Activated CD4-positive, alpha-beta memory T cell treated with anti-CD3 and anti-CD28 coated beads, Interleukin-2, amount 10 ng/mL, durations not matched to agents 7 days and 5 days (primary cell): ENCODE measurements at regions not wholly inside any gene's neighbourhood (a gene's known extent, or its start where the extent isn't known, plus 50 kb on each side); places are given as distances from the start of the nearest gene placed in this dataset.

Source experiments
- CTCF ChIA-PET: fragments of 350-600 bp; sonication (Branson Sonifier 250); formaldehyde crosslinking; loops from one replicate; lab custom pipeline; 2021; ENCODE audit warnings: antibody characterized with exemption, inconsistent platforms; lab: Charles Lee
- POLR2A ChIA-PET: fragments of 350-600 bp; sonication (Branson Sonifier 250); formaldehyde crosslinking; loops from one replicate; lab custom pipeline; 2021; ENCODE audit warnings: antibody characterized with exemption; lab: Charles Lee
- DNase-seq: peaks from one replicate; pipeline ENCODE4 v3.0.0-alpha.2; 2020
- H3K27ac Mint-ChIP-seq: one replicate; pipeline ENCODE4 v1.8.0; 2021; ENCODE audit warnings: mild to moderate bottlenecking, mixed read lengths
- H3K27me3 Mint-ChIP-seq: one replicate; pipeline ENCODE4 v1.8.0; 2021; ENCODE audit warnings: mixed read lengths
- H3K36me3 Mint-ChIP-seq: one replicate; pipeline ENCODE4 v1.8.0; 2021; ENCODE audit warnings: low read depth, mixed read lengths
- H3K4me1 Mint-ChIP-seq: one replicate; pipeline ENCODE4 v1.8.0; 2021; ENCODE audit warnings: mixed read lengths
- H3K4me3 Mint-ChIP-seq: one replicate; pipeline ENCODE4 v1.8.0; 2021; ENCODE audit warnings: mild to moderate bottlenecking, mixed read lengths
- H3K9me3 Mint-ChIP-seq: one replicate; pipeline ENCODE4 v1.8.0; 2021; ENCODE audit warnings: mixed read lengths

GRCh38 chr9:78805771-78806170 is 508.8 kb downstream of the PSAT1 start:
- Mint-ChIP-seq H3K4me3 (no peak overlapping the region), H3K27me3 (no peaks in the 10 kb centered on the region), H3K36me3 (no peaks in the 10 kb centered on the region), H3K9me3 (peaks cover 2% of the 10 kb centered on the region), H3K4me1 (no peaks in the 10 kb centered on the region), H3K27ac (no peak overlapping the region)
- CTCF ChIA-PET, result no interaction called here
- POLR2A ChIA-PET, result no interaction called here
- DNase-seq, result no peak

GRCh38 chr9:78806492-78807160 is 509.7 kb downstream of the PSAT1 start:
- POLR2A ChIA-PET, result no interaction called here

GRCh38 chr9:78807286-78807685 is 510.4 kb downstream of the PSAT1 start:
- no peak overlapping the region for H3K27ac Mint-ChIP-seq
- DNase-seq, result no peak
- CTCF ChIA-PET, result no interaction called here
- POLR2A ChIA-PET, result no interaction called here
- no peak overlapping the region for H3K4me3 Mint-ChIP-seq
- no peaks in the 10 kb centered on the region for H3K27me3 Mint-ChIP-seq
- no peaks in the 10 kb centered on the region for H3K4me1 Mint-ChIP-seq
- no peaks in the 10 kb centered on the region for H3K36me3 Mint-ChIP-seq
- peaks cover 2% of the 10 kb centered on the region for H3K9me3 Mint-ChIP-seq

More at GRCh38 chr9:78806492-78807160, 509.7 kb downstream of the PSAT1 start:
- H3K4me3 Mint-ChIP-seq, result no peak overlapping the region
- no peaks in the 10 kb centered on the region for H3K27me3 Mint-ChIP-seq
- no peak overlapping the region for H3K27ac Mint-ChIP-seq
- no peaks in the 10 kb centered on the region for H3K4me1 Mint-ChIP-seq
- H3K9me3 Mint-ChIP-seq, result peaks cover 2% of the 10 kb centered on the region
- no peaks in the 10 kb centered on the region for H3K36me3 Mint-ChIP-seq
- CTCF ChIA-PET, result no interaction called here
- no peak for DNase-seq

DNA sequence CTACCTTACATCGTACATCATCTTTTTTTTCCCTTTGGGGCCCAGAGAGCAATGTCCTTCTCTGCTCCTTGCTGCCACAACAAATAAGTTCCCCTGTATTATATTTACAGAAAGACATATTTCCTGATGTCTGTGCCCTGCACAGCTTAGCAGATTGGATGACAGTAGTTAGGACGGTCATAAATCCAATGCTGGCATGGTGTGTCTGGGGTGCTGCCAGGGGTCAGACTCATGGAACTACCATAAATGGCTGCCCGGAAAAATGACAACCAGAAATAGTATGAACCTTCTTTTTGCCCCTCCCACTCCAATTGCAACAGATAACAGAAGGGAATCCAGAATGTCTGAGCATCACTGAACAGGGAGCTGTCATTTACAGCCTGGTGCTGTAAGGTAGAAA is 511.1 kb downstream of the PSAT1 start:
- H3K4me3 Mint-ChIP-seq, result no peak overlapping the region
- H3K27ac Mint-ChIP-seq, result no peak overlapping the region
- CTCF ChIA-PET, result no interaction called here
- no peak for DNase-seq
- peaks cover 2% of the 10 kb centered on the region for H3K9me3 Mint-ChIP-seq
- H3K36me3 Mint-ChIP-seq, result no peaks in the 10 kb centered on the region
- no peaks in the 10 kb centered on the region for H3K4me1 Mint-ChIP-seq
- POLR2A ChIA-PET, result no interaction called here
- H3K27me3 Mint-ChIP-seq, result no peaks in the 10 kb centered on the region

DNA sequence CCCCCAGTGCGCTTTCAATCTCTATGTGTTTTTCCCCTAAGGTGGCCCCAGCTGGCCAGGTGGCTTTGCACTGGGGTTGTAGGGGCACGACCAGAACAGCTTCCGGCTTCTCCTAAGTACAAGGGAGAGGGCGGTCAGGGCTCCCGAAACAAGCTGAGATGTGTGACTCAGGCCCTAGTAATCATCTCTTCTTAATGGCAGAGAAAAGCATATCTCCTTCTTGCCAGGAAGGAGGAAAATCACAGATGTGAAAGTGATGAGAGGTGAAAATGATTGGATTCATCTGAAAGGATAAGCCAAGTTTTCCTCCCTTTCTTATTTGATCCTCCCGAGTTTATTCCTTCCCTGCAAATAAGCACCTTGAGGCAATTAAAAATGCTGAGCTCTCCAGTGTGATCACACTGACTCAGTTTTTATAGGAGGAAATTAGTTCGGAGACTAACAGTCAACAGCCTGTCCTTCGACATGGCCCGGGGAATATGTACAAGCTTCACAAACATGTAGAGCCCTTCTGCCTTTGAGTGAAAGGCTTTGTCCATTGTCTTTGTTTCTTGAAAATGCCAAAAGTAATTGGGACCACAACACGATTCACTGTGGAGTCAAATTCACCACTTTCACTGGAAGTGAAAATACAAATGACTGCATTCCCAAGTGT is 514.8 kb downstream of the PSAT1 start:
- POLR2A ChIA-PET, result no interaction called here
- CTCF ChIA-PET, result interaction anchor here (0.9 kb wide), 1 partner anchor 329 kb away, joined by 3 read pairs; no protein-coding TSS in a partner anchor

GRCh38 chr9:78812665-78813064 is 515.7 kb downstream of the PSAT1 start:
- Mint-ChIP-seq H3K4me3 (no peak overlapping the region), H3K27me3 (no peaks in the 10 kb centered on the region), H3K4me1 (no peaks in the 10 kb centered on the region), H3K27ac (no peak overlapping the region), H3K36me3 (no peaks in the 10 kb centered on the region), H3K9me3 (peaks cover 2% of the 10 kb centered on the region)
- ChIA-PET POLR2A (no interaction called here), CTCF (no interaction called here)
- no peak for DNase-seq

More for the DNA sequence above, 514.8 kb downstream of the PSAT1 start:
- Mint-ChIP-seq H3K4me3 (no peak overlapping the region), H3K4me1 (no peaks in the 10 kb centered on the region), H3K36me3 (no peaks in the 10 kb centered on the region), H3K9me3 (peaks cover 2% of the 10 kb centered on the region), H3K27me3 (no peaks in the 10 kb centered on the region), H3K27ac (no peak overlapping the region)
- no peak for DNase-seq

- Mint-ChIP-seq H3K4me3 (no peak overlapping the region), H3K9me3 (peaks cover under 1% of the 10 kb centered on the region), H3K4me1 (no peaks in the 10 kb centered on the region), H3K27ac (no peak overlapping the region), H3K36me3 (no peaks in the 10 kb centered on the region), H3K27me3 (no peaks in the 10 kb centered on the region)
- POLR2A ChIA-PET, result no interaction called here
- CTCF ChIA-PET, result no interaction called here
- no peak for DNase-seq
Observed at GRCh38 chr9:78813602-78814180, 516.8 kb downstream of the PSAT1 start.

DNA sequence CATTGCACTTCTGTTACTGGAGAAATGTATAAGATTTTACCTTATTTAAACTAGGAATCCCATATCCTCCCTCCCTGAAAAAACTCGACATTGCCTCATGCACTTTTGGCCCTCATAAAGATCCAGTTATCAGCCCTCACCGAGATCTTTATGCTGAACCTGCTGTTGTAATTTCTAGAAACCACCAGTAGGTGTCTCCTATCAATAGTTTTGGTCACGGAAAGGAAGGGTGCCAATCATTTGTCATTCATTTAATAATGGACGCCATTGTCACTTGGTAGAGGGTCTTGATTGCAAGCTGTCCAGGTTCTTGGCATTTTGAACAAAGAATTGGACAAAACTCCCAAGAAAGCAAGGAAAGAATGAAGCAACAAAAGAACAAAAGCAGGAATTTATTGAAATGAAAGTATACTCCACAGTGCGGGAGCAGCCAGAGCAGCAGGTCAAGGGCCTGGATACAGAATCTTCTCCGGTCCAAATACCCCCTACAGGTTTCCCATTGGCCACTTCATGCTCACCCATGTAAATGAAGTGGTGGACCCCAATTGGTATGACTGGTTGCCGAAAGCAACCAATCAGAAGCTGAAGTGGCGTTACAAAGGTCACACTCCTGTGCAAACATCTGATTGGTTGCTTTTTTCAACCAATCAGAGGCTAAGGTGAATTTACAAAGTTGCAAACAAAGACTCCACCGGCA is 524.3 kb downstream of the PSAT1 start:
- ChIA-PET POLR2A (no interaction called here), CTCF (interaction anchor here (1.5 kb wide), 1 partner anchor 18 kb away, joined by 3 read pairs; no protein-coding TSS in a partner anchor)
- H3K27ac Mint-ChIP-seq, result no peak overlapping the region
- DNase-seq, result no peak
- peaks cover 2% of the 10 kb centered on the region for H3K4me1 Mint-ChIP-seq
- H3K9me3 Mint-ChIP-seq, result no peaks in the 10 kb centered on the region
- no peak overlapping the region for H3K4me3 Mint-ChIP-seq
- H3K27me3 Mint-ChIP-seq, result no peaks in the 10 kb centered on the region
- no peaks in the 10 kb centered on the region for H3K36me3 Mint-ChIP-seq

DNA sequence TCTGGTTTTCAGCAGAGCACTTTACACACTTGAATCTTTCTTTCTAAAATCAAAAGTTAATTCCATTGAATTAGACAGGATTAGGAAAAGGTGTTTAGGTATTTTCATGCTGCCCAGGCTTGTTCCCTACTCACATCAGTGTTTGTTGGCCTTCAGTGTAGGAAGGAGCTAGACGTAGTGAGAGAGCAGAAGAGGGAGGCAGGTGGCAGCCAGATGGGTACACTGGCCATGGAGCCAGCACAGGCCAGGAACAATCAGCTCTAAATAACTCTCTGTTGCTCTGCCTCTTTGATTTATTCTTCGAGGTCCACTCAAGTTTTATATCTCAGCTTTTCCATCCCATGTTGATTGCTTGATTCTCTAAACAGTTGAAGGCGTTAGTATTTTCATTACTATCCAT is 529.6 kb downstream of the PSAT1 start:
- ChIA-PET POLR2A (interaction anchor here (0.6 kb wide), 1 partner anchor 1324 kb away, joined by 3 read pairs; no protein-coding TSS in a partner anchor), CTCF (no interaction called here)
- no peaks in the 10 kb centered on the region for H3K36me3 Mint-ChIP-seq
- no peaks in the 10 kb centered on the region for H3K9me3 Mint-ChIP-seq
- H3K27me3 Mint-ChIP-seq, result no peaks in the 10 kb centered on the region
- no peak overlapping the region for H3K4me3 Mint-ChIP-seq
- DNase-seq, result no peak
- H3K27ac Mint-ChIP-seq, result no peak overlapping the region
- no peaks in the 10 kb centered on the region for H3K4me1 Mint-ChIP-seq

DNA sequence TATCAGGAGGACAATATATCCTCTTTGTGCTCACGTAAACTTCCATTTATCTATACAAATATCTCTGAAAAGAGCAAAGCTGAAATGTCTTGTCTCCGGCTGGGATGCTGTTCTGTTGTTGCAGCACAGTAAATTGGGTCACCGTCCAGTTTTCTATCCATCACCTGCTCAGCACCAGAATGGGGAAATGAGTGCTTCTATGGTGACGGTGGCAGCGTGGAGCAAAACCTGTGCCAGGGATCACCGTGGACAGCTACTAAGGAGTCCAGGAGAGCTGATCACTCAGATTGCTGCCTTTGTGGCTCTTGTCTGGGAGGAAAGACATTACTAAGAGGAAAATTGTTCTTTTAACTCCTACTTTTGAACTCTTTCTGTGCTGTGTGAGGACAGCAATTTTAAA is 531.6 kb downstream of the PSAT1 start:
- Mint-ChIP-seq H3K27me3 (no peaks in the 10 kb centered on the region), H3K9me3 (no peaks in the 10 kb centered on the region), H3K4me1 (no peaks in the 10 kb centered on the region), H3K27ac (no peak overlapping the region), H3K4me3 (no peak overlapping the region), H3K36me3 (no peaks in the 10 kb centered on the region)
- ChIA-PET POLR2A (no interaction called here), CTCF (interaction anchor here (0.6 kb wide), 1 partner anchor 1056 kb away, joined by 5 read pairs; no protein-coding TSS in a partner anchor)
- DNase-seq, result no peak

- H3K4me1 Mint-ChIP-seq, result no peaks in the 10 kb centered on the region
- no peak for DNase-seq
- no peak overlapping the region for H3K4me3 Mint-ChIP-seq
- H3K27me3 Mint-ChIP-seq, result no peaks in the 10 kb centered on the region
- no peaks in the 10 kb centered on the region for H3K9me3 Mint-ChIP-seq
- POLR2A ChIA-PET, result no interaction called here
- CTCF ChIA-PET, result no interaction called here
- no peak overlapping the region for H3K27ac Mint-ChIP-seq
- H3K36me3 Mint-ChIP-seq, result no peaks in the 10 kb centered on the region
Observed at GRCh38 chr9:78830301-78830700, 533.4 kb downstream of the PSAT1 start.

DNA sequence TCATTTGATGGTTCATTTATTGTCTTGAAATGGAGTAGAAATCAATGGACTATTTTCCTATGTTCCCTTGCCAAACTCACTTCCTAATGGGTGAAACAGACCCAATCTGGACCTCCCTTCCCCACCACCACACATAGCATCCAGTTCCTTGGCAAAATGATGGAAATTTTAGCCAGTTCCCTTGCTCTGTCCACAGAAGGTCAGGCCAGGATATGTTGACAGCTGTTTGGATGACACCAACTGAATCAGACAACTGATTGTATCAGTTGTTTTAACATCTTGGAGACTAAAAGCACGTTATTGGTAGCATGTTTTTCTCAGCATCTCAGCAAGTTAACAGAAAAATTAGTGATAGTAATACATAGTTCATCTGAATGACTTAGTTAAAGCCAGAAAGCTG is 534.8 kb downstream of the PSAT1 start:
- H3K4me1 Mint-ChIP-seq, result no peaks in the 10 kb centered on the region
- no peaks in the 10 kb centered on the region for H3K9me3 Mint-ChIP-seq
- no peak overlapping the region for H3K27ac Mint-ChIP-seq
- H3K4me3 Mint-ChIP-seq, result no peak overlapping the region
- ChIA-PET POLR2A (no interaction called here), CTCF (no interaction called here)
- no peaks in the 10 kb centered on the region for H3K36me3 Mint-ChIP-seq
- DNase-seq, result no peak
- no peaks in the 10 kb centered on the region for H3K27me3 Mint-ChIP-seq

DNA sequence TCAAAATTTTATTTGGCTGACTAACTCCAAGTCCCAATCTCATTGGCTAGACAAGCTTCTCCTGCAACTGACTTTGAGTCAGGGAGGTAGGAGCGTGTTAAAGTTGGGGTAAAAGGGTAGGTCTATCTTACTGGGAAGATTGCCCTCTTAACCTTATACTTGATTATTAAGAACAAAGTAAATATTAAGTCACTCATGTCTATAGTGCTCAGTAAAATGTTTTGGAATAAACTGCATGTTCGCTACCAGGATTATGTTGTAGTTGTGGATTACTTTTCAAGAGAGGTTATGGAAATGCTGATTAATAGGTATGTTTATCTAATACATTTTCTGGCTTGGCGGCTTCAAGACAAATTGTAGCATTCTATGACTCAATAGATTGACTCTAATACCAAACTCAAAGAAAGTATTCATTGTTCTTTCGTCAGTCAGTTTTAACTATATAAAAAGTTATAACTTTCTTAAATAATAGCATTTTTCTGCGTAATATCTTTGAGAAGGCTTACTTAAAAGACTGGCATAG is 539.1 kb downstream of the PSAT1 start:
- H3K36me3 Mint-ChIP-seq, result no peaks in the 10 kb centered on the region
- ChIA-PET POLR2A (no interaction called here), CTCF (no interaction called here)
- no peaks in the 10 kb centered on the region for H3K27me3 Mint-ChIP-seq
- H3K4me1 Mint-ChIP-seq, result no peaks in the 10 kb centered on the region
- no peak for DNase-seq
- no peaks in the 10 kb centered on the region for H3K9me3 Mint-ChIP-seq
- no peak overlapping the region for H3K27ac Mint-ChIP-seq
- H3K4me3 Mint-ChIP-seq, result no peak overlapping the region
